CD1c-positive myeloid dendritic cell (primary cell): ENCODE measurements at regions not wholly inside any gene's neighbourhood (a gene's known extent, or its start where the extent isn't known, plus 50 kb on each side); places are given as distances from the start of the nearest gene placed in this dataset.
A peak's percentile ranks its signal among the peaks of the same experiment; 100 is the strongest.
"Not testable (repeated sequence)": the region's sequence is repeated elsewhere in the genome, so short reads cannot be mapped to it uniquely, and the experiment has no call there.

ENCODE experiments used
- DNase-seq: peaks from one replicate; pipeline ENCODE4 v3.0.0-alpha.2; 2016; ENCODE audit errors: extremely low spot score

GRCh38 chr11:46223252-46223513 is 54.3 kb upstream of the CREB3L1 start:
- DNase-seq, result no peak

GRCh38 chr11:46222490-46223251 is 54.8 kb upstream of the CREB3L1 start:
- no peak for DNase-seq

GRCh38 chr11:46220313-46220712 is 57.1 kb upstream of the CREB3L1 start:
- no peak for DNase-seq

GRCh38 chr11:46216765-46217089 is 60.7 kb upstream of the CREB3L1 start:
- DNase-seq, result no peak

- DNase-seq, result peak; percentile 36
These were observed 61.3 kb upstream of the CREB3L1 start for GRCh38 chr11:46216019-46216764.

DNA sequence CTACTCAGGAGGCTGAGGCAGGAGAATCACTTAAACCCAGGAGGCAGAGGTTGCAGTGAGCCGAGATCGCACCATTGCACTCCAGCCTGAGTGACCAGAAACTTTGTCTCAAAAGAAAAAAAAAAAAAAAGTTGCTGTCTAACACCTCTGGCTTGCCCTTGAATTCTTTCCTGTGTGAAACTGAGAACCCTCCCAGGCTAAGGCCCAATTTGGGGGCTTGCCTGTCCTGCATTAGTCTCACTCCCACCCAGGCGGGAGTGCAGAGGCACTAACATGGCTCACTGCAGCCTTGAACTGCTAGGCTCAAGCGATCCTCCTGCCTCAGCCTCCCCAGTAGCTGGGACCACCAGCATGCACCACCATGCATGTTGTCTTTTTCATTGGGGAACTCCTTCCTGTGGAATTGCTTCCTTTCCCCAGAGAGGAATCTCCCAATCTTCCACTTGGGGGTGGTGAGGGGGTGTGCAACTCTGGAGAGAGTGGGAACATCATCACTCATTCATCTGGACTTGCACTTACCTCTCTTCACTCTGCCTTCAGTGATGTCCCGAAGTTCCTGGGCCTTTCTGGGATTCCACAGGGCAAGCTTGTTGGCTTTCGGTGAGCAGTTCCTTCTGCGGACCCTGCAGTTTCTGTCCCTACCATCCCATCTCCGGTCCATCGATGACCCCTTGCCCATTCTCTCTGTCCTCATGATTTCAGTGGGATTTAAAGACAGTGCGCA is 62.1 kb upstream of the CREB3L1 start:
- DNase-seq, result no peak

DNA sequence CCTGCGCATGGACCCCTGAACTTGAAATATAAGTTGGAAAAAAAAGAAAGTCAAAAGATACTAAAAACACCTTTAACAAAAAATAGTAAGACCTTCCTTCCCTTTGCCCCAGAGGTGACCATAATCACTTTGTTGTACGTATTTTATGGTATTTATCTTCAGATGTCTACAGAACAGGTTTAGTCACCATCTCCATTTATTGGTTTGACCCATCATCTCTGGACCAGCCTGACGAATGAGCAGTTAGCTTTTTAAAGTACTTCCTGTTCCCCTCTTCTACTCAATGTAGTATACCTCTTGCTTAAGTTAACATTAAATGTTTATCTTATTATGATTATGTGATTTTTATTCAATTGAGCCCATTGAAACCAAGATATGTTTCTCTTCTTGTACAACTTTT is 64.7 kb upstream of the CREB3L1 start:
- DNase-seq, result no peak

DNA sequence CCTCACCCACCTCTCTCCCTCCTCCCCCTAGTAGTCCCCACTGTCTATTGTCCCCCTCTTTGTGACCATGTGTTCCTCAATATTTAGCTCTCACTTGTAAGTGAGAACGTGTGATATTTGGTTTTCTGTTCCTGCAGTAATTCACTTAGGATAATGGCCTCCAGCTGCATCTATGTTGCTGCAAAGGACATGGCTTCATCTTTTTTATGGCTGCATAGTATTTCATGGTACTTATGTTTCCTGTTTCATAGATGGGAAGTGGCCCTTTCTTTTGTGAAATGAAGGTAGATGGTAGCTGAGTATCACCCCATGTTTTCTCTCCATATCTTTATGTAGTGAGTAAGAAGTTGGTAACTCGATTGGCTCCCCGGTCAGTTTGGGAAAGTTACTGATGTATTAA is 66.6 kb upstream of the CREB3L1 start:
- DNase-seq, result no peak

DNA sequence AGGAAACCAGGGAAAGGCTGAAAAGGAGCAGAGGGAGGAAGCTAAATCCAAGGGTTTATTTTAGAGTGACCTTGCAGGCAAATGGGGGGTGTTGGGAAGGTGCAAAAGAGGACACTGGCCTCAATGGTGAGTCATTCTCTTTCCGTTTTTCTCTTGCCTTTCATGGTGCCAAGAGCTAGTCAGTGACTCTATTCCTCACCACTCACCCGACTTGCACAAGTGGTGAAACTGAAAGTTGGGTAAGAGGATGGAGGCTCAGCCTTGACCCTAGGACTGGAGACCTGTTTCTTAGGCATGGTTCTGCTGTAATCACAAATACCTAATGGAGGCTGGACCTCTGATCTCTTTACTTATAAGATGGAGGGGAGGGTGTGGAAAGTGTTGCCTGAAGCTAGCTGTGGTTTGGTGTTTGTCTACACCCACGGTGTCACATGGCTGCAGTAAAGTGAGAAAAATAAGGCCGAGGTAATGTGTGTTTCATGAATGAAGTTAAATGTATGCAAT is 67.3 kb upstream of the CREB3L1 start:
- peak; percentile 62 for DNase-seq

DNA sequence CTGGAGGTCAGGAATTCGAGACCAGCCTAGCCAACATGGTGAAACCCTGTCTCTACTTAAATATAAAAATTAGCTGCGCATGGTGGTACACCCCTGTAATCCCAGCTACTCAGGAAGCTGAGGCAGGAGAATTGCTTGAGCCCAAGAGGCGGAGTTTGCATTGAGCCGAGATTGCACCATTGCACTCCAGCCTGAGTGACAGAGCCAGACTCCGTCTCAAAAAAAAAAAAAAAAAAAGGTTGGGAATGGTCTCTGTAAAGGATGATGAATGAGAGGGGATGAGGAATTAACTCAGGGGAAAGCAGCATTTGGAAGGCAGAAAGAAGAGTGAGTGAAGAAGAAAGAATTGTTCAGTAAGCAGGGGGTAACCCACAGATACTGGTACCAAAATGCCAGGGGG is 67.8 kb upstream of the CREB3L1 start:
- DNase-seq, result not testable (repeated sequence)

GRCh38 chr11:46208803-46209202 is 68.7 kb upstream of the CREB3L1 start:
- DNase-seq, result no peak

GRCh38 chr11:46207270-46207669 is 70.2 kb upstream of the CREB3L1 start:
- no peak for DNase-seq

DNA sequence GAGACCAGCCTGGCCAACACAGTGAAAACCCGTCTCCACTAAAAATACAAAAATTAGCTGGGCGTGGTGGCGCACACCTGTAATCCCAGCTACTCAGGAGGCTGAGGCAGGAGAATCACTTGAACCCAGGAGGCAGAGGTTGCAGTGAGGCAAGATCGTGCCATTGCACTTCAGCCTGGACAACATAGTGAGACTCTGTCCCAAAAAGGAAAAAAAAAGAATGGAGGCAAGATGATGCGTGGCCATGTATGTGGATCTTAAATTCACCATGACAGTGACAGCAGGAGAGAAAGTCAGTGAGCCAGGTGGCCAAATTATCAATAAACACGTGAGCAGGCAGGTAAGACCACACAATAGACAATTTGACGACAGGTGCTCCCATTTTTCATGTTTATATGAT is 73.0 kb upstream of the CREB3L1 start:
- DNase-seq, result not testable (repeated sequence)

- DNase-seq, result no peak
These were observed 73.7 kb upstream of the CREB3L1 start for GRCh38 chr11:46203746-46204145.

DNA sequence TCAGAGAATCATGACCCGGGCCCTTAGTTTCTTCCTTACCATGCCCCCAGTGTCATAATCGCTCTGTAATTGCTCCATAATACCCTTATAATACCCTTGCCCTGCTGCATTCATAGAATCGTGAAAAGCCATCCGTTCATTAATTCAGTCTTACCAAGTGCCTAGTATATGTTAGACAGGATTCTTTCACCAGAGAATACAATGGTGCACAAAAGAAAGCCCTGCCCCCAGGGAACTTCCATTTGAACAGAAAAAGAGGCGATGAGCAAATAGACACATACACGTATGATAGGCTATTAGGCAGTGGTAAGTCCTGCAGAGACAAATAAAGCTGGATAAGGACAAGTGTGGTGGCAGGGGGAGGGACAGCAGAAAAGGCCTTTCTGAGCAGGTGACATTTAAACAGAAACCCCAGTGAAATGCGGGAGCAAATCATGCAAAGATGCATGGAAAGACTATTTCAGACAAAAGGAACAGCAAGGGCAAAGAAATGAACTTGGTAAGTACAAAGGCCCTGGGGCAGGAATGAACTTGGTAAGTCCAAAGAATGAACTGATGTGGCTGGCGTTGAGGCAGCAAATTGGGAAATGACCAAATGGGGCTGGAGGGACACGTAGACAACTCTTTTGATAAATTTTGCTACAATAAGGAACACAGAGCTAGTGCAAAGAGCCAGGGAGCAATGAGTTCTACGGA is 74.6 kb upstream of the CREB3L1 start:
- DNase-seq, result no peak

DNA sequence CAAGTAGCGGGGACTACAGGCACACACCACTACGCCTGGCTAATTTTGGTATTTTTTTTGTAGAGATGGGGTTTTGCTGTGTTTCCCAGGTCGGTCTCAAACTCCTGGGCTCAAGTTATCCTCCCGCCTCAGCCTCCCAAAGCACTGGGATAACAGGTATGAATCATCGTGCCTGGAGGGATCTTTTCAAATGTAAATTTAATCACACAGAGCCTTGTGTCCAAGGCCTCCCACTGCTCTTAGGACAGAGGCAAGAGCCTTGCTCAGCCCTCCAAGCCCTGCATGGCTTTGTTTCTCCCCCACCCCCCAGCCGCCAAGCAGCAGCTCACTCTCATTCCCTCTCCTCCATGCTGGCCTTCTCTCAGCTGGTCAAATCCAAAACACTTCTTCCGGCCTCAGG is 75.3 kb upstream of the CREB3L1 start:
- DNase-seq, result no peak

GRCh38 chr11:46200537-46201281 is 76.8 kb upstream of the CREB3L1 start:
- no peak for DNase-seq

DNA sequence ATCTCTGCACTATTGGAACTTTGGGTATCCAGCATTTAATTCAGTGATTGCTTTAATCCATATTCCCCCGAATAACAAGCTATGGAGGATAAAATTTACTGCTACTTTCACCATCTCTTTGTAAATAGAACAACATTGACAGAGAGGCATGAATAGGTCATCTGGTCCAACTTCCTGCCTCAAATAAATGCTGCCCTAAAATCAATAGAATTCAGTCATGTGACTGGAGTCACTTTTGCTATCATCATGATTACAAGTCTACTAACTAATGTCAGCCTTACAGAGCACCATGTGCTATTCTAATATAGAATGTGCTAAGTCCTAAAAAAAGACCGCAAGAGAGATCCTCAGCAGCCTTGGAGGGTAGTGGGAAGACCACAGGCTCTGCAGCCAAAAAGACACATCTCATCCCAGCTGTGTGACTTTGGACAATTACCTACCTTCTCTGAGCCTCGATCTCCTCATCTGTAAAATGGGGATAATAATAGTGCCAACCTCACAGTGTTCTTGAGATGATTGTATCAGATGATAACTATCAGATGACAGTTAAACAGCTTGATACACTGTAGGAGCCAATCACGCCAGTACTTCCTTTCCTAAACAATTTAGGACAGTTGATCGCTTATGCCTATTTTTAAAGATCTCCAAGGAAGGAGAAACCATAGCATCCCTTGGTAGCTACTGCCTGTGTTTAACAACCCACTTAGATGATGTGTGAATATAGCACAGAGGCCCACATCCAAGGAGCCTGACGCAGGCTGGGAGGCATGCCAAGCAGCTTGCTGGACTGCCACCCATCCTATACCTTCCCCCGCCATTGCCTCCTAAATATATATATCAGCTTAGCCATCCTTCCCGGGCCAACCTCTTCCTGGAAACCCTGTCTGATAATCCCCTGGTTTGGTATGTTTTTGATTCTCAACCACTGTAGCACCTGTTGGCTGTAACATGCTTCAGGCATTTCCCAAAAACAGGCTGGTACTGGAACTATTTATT is 77.3 kb upstream of the PHF21A start:
- no peak for DNase-seq

DNA sequence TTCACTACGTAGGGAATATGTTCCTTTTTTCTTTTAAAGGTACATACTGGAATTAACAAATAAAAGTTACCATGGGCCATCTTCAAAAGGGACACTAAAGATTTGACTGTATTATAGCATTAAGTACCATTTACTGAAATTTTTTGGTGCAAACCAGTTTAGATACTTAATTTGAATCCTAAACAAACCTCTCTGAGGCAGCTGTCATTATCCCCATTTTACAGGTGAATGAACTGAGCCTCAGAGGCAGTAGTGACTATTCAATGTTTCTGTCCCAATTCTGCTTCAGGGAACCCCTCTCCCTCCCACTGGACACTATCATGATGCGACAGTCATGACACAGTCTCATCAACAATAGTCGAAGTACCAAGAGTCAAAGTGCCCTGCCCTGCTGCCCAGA is 76.2 kb upstream of the PHF21A start:
- no peak for DNase-seq

- no peak for DNase-seq
These were observed 66.8 kb upstream of the PHF21A start for GRCh38 chr11:46188017-46188416.
